GM21619 (cell line): ENCODE measurements at regions not wholly inside any gene's neighbourhood (a gene's known extent, or its start where the extent isn't known, plus 50 kb on each side); places are given as distances from the start of the nearest gene placed in this dataset.
"Not testable (repeated sequence)": the region's sequence is repeated elsewhere in the genome, so short reads cannot be mapped to it uniquely, and the experiment has no call there.

ENCODE experiments used
- ATAC-seq: cut with Tn5 transposase; IDR thresholded peaks from one replicate; pipeline ENCODE4 v1.9.1; 2021; ENCODE audit not compliant: unreplicated experiment

GRCh38 chr7:145147865-145148264 lies 312.0 kb upstream of the TPK1 start:
- ATAC-seq, result no peak

DNA sequence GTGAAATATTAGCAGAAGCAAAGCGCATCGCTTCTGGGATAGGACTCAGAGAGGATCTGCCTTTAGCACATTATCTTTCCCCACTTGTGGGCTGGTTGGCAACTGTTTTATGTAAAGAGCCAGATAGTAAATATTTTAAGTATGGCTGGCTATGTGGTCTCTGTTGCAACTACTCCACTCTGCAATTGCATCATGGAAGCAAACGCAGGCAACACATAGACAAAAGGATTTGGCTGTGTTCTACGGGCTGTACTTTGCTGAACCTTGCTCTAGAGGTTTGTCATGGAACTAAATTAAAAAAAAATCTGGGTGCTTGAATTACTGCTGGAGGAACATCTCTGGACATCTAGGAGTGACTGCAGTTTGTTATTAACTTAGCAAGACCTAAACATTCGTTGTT lies 307.8 kb upstream of the TPK1 start:
- ATAC-seq, result no peak

GRCh38 chr7:145134377-145134776 lies 298.5 kb upstream of the TPK1 start:
- ATAC-seq, result no peak

DNA sequence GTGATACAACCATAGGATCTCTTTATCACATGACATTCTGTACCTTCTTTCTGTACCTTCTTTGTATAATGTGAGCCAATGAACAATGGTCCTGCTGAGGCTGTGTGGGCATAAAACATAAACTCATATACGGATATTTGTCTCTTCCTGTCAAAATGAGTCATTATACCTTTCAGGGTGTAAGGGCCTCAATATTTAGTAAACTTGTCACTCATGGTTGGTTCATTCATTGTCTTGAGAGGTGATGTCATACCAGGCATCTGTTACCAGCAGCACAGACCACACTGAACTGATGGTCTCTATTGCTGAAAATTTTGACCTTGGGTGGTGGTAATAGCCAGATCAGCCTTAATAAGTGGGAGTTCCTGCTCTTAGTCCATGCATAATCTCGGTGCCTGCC lies 287.6 kb upstream of the TPK1 start:
- no peak for ATAC-seq

DNA sequence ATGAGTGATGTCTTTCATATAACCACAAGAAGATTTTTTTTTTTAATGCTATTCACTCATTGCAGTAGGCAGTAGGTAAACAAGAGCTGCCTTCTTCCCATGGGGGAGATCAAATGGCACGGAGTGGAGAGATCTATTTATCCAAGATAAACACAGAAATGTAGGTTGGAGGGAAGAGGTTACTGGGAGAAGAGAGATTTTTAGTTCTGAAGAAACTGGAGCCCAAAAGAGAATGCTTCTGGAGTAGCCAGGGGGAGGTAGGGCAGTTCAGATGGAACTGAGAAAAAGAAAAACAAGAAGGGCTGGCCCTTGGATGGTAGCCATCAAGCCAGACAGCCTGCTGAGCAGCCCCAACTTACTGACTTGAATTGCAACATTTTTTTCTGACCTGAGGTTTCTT lies 270.1 kb upstream of the TPK1 start:
- no peak for ATAC-seq

GRCh38 chr7:145105561-145105960 lies 269.7 kb upstream of the TPK1 start:
- no peak for ATAC-seq

GRCh38 chr7:145104400-145104799 lies 268.5 kb upstream of the TPK1 start:
- no peak for ATAC-seq

DNA sequence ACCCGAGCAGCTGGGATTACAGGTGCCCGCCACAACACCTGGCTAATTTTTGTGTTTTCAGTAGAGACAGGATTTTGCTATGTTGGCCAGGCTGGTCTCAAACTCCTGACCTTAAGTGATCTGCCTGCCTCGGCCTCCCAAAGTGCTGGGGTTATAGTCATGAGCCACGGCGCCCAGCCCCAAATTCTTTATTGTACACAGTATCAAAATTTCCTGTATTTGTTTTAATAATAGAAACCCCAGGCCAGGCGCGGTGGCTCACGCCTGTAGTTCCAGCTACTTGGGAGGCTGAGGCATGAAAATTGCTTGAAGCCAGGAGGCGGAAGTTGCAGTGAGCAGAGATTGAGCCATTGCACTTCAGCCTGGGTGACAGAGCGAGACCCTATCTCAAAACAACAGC lies 266.3 kb upstream of the TPK1 start:
- not testable (repeated sequence) for ATAC-seq

- ATAC-seq, result no peak
Measured at GRCh38 chr7:145092766-145093165, 256.9 kb upstream of the TPK1 start.

DNA sequence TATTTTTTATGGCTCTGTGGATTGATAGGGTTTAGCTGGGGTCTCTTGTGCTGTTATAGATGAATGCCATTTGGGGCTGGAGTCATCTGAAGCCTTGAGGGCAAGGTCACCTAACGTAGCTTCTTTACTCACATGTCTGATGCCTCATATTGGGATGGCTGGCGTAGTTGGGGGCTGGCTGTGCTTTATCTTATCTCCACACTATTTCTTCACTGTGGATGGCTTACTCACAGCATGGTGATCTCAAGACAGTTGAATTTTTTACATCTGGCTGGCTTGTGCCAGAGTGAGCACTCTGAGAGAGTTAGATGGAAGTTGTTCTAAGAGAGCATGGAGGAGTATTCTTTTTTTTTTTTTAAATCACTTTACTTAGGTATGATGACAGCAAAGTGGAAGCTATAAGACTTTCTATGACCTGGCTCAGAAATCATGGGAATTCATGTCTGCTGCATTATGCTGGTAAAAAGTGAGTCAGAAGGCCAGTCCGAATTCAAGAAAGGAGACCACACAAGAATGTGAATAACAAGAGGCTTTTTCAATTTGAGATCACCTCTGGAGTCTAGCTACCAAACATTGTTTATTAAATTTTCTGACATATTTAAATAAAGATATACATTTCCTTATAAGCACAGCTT lies 252.4 kb upstream of the TPK1 start:
- no peak for ATAC-seq

- peak; percentile 58 for ATAC-seq
Measured at GRCh38 chr7:145082366-145083161, 246.7 kb upstream of the TPK1 start.

DNA sequence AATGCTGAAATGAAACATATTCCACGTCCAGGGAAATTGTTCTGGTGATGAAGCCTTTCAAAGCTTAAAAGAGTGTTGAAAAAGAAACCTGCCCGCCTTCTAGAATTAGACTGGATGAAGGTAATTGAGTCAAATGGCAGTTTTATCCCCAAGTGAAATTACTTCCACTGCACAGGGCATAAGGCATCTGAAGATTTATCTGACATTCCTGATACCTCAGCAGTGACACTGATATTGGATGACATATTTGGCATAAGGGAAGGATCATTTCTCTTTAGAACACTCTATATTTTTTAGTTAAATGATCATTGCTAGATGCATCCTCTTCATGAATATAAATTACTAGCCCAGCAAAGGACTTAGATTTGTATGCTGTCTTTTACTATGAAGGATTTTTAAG lies 229.6 kb upstream of the TPK1 start:
- ATAC-seq, result no peak

- no peak for ATAC-seq
Measured at GRCh38 chr7:145064114-145064513, 228.3 kb upstream of the TPK1 start.

DNA sequence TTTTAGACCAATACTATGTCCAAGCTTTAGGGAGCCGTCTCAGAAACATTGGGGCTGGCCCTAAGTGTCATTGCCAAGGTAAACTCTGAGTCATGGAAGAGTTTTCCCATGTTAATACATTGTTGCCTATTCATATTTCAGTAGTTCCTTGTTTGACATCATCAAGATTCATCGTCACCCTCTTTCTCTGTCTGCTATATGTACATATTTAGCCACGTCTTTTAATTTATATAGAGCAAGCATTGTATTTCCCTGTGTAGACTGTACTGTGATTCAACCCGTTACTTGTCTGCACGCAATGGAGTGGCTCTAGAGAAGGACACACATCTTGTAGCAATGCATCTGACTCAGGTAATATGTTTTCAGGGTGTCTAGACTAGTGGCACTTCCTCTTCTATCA lies 217.9 kb upstream of the TPK1 start:
- no peak for ATAC-seq

DNA sequence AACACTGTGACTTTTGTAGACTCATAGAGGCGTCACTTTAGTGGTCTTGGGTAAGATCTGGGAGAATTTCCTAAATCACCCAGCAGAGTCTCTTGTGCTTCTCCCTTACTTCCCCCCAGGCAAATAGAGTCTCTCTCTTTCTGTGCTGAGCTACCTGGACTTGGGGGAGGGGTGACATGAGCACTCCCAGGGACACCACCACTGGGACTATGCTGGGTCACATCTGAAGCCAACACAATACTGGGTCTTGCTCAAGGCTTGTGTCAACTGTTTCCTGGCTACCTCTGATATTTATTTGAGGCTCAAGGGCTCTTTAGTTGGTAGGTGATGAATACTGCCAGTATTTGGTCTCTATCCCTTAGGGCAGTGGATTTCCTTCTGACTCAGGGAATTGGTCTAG lies 214.6 kb upstream of the TPK1 start:
- no peak for ATAC-seq

- peak; percentile 93 for ATAC-seq
Measured at GRCh38 chr7:145036604-145037405, 201.0 kb upstream of the TPK1 start.

DNA sequence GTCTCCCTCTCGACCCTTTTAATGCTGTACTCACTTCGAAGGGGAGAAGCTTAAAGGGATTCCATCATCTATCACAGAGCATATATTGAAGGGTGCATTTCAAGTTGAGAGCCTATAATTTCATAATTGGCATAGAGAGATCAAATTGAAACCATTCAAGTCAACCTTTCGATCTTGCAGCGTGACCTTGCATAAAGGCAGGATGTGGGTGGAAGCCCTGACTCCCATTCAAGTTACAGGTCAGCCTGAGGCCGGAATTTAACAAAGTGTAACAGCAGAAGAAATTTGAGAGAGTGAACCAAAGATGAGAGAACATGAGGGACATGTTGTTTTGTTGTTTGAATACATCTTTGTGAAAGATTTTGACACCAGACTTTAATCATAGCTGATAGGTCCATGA lies 195.3 kb upstream of the TPK1 start:
- no peak for ATAC-seq

DNA sequence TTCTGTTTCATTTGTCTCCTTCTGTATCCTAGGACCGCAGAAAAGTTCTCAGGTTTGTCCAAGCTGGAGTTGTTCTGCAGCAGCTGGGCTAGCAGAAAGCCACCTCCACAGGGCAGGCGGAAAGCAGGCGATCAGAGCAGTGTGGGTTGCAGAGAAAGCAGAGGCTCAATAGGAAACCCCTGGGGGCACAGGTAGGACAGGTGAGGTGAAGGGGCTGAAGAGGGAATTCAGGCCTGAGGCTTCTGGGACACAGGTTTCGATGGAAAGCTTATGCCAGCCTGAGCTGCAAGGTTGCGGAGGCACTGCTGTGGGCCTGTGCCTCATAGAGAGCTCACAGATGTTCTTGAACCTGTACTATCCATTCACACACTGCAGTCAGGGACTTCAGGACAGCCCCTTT lies 194.9 kb upstream of the TPK1 start:
- ATAC-seq, result no peak

GRCh38 chr7:145020454-145020853 lies 184.6 kb upstream of the TPK1 start:
- no peak for ATAC-seq

DNA sequence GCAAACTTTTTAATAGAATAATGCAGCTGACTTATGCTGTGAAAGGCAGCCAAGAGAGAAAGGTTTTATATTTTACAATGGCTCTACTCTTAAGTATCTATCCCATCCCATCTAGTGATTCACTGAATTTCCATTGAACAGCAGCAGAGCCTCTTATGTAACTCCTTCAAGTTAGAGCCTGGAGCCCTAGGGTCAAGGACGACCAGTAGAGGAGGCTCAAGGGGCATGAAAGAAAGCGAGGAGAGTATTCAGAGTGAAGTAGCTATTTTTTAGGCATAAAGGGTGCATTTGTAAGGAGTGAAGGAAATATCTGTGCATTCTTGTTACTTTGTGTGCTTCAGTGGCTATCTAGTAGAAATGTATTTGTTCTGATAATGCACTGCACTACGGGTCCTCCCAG lies 180.2 kb upstream of the TPK1 start:
- ATAC-seq, result no peak

GRCh38 chr7:145009876-145010275 lies 174.0 kb upstream of the TPK1 start:
- ATAC-seq, result no peak

DNA sequence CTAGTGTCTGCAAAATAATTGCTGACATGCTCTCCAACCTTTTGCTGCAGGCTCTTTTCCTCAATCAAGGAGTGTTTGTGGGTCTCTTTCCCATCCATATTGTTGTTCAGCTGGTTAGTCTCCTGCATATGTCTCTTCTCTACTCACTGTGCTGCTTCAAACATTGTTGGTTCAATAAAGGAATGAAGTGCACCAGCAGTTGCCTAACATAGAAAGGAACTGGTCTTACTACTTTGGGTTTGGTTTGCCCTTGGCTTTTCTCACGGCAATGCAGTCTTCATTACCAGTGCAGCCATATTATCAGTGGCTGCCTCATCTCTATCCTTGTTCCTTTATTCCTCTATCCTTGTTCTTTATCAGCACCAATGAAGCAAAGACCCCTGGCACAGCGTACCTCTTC lies 169.7 kb upstream of the TPK1 start:
- ATAC-seq, result no peak
